GM19468 (cell line): ENCODE measurements at regions not wholly inside any gene's neighbourhood (a gene's known extent, or its start where the extent isn't known, plus 50 kb on each side); places are given as distances from the start of the nearest gene placed in this dataset.

Source experiments
- ATAC-seq: cut with Tn5 transposase; IDR thresholded peaks from one replicate; pipeline ENCODE4 v1.9.1; 2021; ENCODE audit warnings: mild to moderate bottlenecking, moderate library complexity, moderate number of reproducible peaks; ENCODE audit not compliant: unreplicated experiment; ENCODE audit errors: extremely low read depth

DNA sequence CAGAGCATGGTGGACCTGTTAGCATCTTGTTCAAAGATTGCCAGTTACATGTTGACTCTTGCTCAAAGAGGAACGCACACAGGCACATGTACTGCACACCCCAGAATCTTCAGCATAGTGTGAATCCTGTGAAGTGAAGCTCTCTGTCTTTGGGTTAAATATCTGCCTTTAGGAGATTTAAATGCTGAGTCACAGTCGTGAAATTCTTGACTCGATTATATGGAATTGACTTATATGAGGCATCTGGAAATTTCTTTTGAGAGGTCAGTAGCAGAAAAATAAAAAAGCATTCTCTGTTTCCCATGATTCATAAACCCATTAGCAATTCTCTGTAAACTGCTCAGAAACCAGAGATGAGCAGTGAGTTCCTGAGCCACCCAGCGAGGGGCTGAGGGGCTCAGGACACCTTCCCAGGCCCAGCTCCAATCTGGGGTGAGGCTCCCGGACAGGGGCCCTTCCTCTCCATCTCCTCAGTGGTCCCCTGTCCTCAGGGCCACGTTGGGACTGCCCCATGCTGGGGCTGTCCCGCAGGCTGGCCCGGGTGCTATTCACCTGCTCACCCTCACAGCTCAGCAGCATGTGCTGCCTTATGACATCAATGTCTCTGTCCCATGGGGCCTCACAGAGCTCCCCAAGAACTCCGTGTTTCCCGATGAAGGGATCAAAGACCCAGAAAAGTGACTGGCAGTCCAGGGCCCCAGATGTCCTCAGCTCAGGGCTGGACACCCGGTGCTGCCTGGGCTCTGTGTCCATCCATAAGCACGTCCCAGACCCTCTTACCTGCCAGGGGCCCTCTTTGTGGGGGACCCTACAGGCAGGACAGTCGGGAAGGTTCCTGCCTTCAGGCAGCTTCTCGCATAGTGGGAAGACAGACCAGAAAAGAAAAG, 50.0 kb upstream of the INSIG1 start:
- ATAC-seq, result no peak
